ENCODE measurements at regions not wholly inside any gene's neighbourhood (a gene's known extent, or its start where the extent isn't known, plus 50 kb on each side); places are given as distances from the start of the nearest gene placed in this dataset.
A peak's percentile ranks its signal among the peaks of the same experiment; 100 is the strongest.
"Not testable (repeated sequence)": the region's sequence is repeated elsewhere in the genome, so short reads cannot be mapped to it uniquely, and the experiment has no call there.

DNA sequence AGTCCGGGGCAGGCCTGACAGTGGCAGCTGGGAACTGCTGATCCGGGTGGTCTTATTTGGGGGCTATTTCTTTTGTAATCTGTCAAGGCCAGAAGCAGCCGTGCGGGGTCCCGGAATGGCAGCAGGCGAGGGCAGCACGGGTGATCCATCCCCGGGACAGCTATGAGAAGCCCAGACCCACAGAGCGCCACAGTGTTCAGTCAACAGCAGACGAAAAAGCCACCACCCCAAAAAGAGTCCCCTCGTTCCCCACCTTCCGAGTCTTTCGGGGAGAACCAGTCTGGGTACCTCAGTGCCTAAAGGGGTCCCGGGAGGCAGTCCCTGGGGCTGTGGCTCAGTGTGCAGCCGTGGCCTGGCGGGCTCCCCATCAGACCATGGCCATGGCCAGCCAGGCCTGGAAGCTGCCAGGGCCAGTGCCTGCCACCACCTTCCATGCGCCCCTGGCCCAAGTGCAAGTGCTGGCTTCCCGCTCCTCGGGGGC is 125.1 kb upstream of the KCTD7 start:
- H3K9me3 ChIP-seq, result no peaks in the 10 kb centered on the region
- ATAC-seq (no peak), DNase-seq (no peak)
- peaks cover 11 to 49% of the 10 kb centered on the region in 2 donors for H3K27me3 ChIP-seq
- no peak overlapping the region for H3K27ac ChIP-seq
- no peak overlapping the region for H3K4me3 ChIP-seq
- peaks cover 4 to 10% of the 10 kb centered on the region in 2 donors for H3K4me1 ChIP-seq
- intact Hi-C loops (cut with DNase I), result no loop called here
- H3K36me3 ChIP-seq, result no peaks in the 10 kb centered on the region
- TF ChIP-seq, protein P1, sequence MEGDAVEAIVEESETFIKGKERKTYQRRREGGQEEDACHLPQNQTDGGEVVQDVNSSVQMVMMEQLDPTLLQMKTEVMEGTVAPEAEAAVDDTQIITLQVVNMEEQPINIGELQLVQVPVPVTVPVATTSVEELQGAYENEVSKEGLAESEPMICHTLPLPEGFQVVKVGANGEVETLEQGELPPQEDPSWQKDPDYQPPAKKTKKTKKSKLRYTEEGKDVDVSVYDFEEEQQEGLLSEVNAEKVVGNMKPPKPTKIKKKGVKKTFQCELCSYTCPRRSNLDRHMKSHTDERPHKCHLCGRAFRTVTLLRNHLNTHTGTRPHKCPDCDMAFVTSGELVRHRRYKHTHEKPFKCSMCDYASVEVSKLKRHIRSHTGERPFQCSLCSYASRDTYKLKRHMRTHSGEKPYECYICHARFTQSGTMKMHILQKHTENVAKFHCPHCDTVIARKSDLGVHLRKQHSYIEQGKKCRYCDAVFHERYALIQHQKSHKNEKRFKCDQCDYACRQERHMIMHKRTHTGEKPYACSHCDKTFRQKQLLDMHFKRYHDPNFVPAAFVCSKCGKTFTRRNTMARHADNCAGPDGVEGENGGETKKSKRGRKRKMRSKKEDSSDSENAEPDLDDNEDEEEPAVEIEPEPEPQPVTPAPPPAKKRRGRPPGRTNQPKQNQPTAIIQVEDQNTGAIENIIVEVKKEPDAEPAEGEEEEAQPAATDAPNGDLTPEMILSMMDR (IDR thresholded peaks at IDR 0.05), result no peak

DNA sequence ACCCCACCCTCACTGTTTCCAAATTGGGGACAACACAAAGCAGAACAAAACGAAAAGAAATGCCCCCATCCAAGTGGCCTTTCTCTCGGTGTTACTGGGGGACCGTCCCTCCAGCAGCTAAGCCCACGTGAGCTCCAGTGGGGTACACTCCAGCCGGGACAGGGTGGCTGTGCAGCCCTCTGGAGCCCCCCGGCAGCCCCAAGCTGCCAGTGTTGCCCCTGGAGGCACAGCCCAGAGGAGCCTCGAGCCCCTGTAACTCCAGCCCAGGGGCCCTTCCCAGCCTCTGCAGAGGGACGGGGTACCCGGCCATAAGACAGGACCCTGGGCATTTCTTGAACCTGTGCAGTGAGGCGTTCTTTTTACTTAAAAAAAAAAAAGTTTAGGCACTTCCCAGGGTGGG is 124.5 kb upstream of the KCTD7 start:
- no peaks in the 10 kb centered on the region for H3K36me3 ChIP-seq
- no peak overlapping the region for H3K27ac ChIP-seq
- peaks cover 4 to 10% of the 10 kb centered on the region in 2 donors for H3K4me1 ChIP-seq
- H3K9me3 ChIP-seq, result no peaks in the 10 kb centered on the region
- intact Hi-C loops (cut with DNase I), result no loop called here
- TF ChIP-seq, protein P1 (IDR thresholded peaks at IDR 0.05), result no peak
- H3K4me3 ChIP-seq, result no peak overlapping the region
- no peak for ATAC-seq
- peaks cover 15 to 55% of the 10 kb centered on the region in 2 donors for H3K27me3 ChIP-seq
- DNase-seq, result no peak

DNA sequence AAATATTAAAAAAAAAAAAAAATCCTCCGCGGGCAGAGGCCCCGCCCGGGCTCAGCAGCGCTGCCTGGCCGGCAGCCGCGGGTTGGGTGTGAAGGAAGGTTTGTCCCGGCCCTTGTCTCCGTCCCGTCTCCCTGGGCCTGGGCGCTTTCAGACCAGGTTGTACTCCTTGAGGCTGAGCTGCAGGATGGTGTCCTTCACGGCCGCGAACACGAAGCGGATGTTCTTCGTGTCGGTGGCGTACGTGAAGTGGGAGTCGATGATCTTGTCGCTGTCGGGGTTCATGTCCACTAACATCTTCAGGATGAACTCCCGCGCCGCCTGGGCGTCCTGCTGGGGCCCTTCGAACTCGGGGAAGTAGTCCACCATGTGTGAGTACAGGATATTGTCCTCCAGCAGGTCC is 123.7 kb upstream of the KCTD7 start:
- Histone ChIP-seq H3K4me1 (peaks cover 4 to 10% of the 10 kb centered on the region in 2 donors), H3K36me3 (no peaks in the 10 kb centered on the region), H3K9me3 (no peaks in the 10 kb centered on the region), H3K4me3 (no peak overlapping the region), H3K27me3 (peaks cover 15 to 64% of the 10 kb centered on the region in 2 donors), H3K27ac (no peak overlapping the region)
- intact Hi-C loops (cut with DNase I), result no loop called here
- DNase-seq, result no peak
- no peak for ATAC-seq
- TF ChIP-seq, protein P1 (IDR thresholded peaks at IDR 0.05), result no peak

DNA sequence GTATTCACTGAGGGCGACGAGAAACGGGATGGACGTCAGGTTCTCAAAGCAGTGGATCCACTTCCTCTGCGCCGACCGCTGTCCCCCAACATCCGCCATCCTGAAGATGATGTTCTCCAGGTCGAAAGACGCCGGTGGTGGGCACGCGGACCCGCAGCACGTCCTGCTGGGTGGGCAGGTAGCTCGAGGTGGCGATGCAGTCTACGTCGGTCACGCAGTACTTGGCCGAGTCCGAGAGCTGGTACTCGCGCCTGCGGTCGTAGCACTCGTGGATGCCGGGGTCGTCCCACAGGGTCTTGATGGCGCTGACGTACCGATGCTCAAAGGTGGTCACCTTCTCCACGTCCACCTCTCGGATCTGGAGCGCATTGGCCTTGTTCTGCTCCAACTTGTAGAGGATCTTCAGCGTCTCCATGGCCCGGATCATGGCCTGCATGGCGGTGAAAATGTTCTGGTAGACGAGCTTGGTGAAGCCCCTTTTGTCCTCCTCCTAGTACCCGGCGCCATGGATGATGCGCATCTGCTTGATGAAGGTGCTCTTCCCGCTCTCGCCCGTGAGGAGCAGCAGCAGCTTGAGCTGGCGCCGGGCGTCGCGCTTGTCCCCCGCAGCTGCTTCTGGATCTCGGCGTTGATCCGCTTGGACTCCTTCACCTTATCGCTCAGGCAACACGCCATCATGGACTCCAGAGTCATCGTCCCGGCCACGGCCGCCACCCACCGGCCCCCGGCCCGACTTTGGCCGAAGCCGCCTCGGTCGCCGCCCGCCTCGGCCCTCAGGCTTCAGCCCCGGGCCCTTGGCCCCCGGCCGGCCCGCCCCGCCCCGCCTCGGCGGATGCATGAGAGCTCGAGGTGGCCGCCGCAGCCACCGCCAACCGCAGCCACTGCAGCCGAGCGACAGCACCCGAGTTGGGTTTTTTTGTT is 122.9 kb upstream of the KCTD7 start:
- no peaks in the 10 kb centered on the region for H3K9me3 ChIP-seq
- peak overlapping the region; percentile 5 to 21 for H3K4me3 ChIP-seq
- peaks cover 4 to 10% of the 10 kb centered on the region in 2 donors for H3K4me1 ChIP-seq
- H3K27ac ChIP-seq, result no peak overlapping the region
- intact Hi-C loops (cut with DNase I), result no loop called here
- no peaks in the 10 kb centered on the region for H3K36me3 ChIP-seq
- TF ChIP-seq, protein P1 (IDR thresholded peaks at IDR 0.05), result no peak
- DNase-seq (peak in 3 of 4 donors; percentile 18 to 85 (median 33)), ATAC-seq (peak; percentile 75)
- H3K27me3 ChIP-seq, result peaks cover 15 to 65% of the 10 kb centered on the region in 2 donors

DNA sequence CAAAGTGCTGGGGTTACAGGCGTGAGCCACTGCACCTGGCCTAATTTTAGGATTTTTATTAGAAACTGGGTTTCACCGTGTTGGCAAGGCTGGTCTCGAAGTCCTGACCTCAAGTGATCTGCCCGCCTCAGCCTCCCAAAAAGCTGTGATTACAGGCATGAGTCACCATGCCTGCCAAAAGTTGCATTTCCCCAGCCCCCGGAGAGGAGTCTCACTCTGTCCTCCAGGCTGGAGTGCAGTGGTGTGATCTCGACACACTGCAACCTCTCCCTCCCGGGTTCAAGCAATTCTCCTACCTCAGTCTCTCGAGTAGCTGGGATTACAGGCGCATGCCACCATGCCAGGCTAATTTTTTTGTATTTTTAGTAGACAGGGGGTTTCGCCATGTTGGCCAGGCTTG is 122.0 kb upstream of the KCTD7 start:
- ATAC-seq; H3K9me3 ChIP-seq; H3K27ac ChIP-seq; DNase-seq; H3K4me1 ChIP-seq; H3K36me3 ChIP-seq; intact Hi-C loops (cut with DNase I); H3K4me3 ChIP-seq: not testable (repeated sequence)
- H3K27me3 ChIP-seq, result peaks cover 15 to 65% of the 10 kb centered on the region in 2 donors

All from left lung (tissue), 4 donors.